ENCODE measurements at regions not wholly inside any gene's neighbourhood (a gene's known extent, or its start where the extent isn't known, plus 50 kb on each side); places are given as distances from the start of the nearest gene placed in this dataset.

GRCh38 chr15:93182703-93183205 lies 93.7 kb upstream of the RGMA start:
- Mint-ChIP-seq H3K27ac (ENCODE audit: unreplicated experiment) (no peak overlapping the region), H3K36me3 (ENCODE audit: insufficient read depth, unreplicated experiment) (no peaks in the 10 kb centered on the region), H3K4me3 (ENCODE audit: low read depth, unreplicated experiment) (no peak overlapping the region), H3K27me3 (ENCODE audit: unreplicated experiment) (peaks cover 1% of the 10 kb centered on the region), H3K4me1 (ENCODE audit: low read depth, unreplicated experiment) (peaks cover 16% of the 10 kb centered on the region), H3K9me3 (ENCODE audit: low read depth, unreplicated experiment) (no peaks in the 10 kb centered on the region)
- intact Hi-C loops (cut with micrococcal nuclease; ENCODE audit: unreplicated experiment): no loop called here
- TF ChIP-seq CTCF (IDR thresholded peaks at IDR 0.05; ENCODE audit: unreplicated experiment): no peak
- no TSS peak for BruUV-seq (replicated peaks)
- CTCF ChIA-PET: interaction anchor here (0.6 kb wide), 1 partner anchor 158 kb away, joined by 5 read pairs; no protein-coding TSS in a partner anchor
- DNase-seq: no peak

GRCh38 chr15:93180656-93181055 lies 91.6 kb upstream of the RGMA start:
- no TSS peak for BruUV-seq (replicated peaks)
- Mint-ChIP-seq H3K27ac (ENCODE audit: unreplicated experiment) (no peak overlapping the region), H3K36me3 (ENCODE audit: insufficient read depth, unreplicated experiment) (no peaks in the 10 kb centered on the region), H3K27me3 (ENCODE audit: unreplicated experiment) (no peaks in the 10 kb centered on the region), H3K4me1 (ENCODE audit: low read depth, unreplicated experiment) (peaks cover 16% of the 10 kb centered on the region), H3K4me3 (ENCODE audit: low read depth, unreplicated experiment) (no peak overlapping the region), H3K9me3 (ENCODE audit: low read depth, unreplicated experiment) (no peaks in the 10 kb centered on the region)
- CTCF ChIA-PET: no interaction called here
- peak; percentile 24 for DNase-seq
- no peak for TF ChIP-seq CTCF (IDR thresholded peaks at IDR 0.05; ENCODE audit: unreplicated experiment)
- intact Hi-C loops (cut with micrococcal nuclease; ENCODE audit: unreplicated experiment): no loop called here

- H3K36me3 Mint-ChIP-seq (ENCODE audit: insufficient read depth, unreplicated experiment): no peaks in the 10 kb centered on the region
- no peak for TF ChIP-seq CTCF (IDR thresholded peaks at IDR 0.05; ENCODE audit: unreplicated experiment)
- intact Hi-C loops (cut with micrococcal nuclease; ENCODE audit: unreplicated experiment): no loop called here
- no peak for DNase-seq
- peaks cover 16% of the 10 kb centered on the region for H3K4me1 Mint-ChIP-seq (ENCODE audit: low read depth, unreplicated experiment)
- CTCF ChIA-PET: no interaction called here
- H3K9me3 Mint-ChIP-seq (ENCODE audit: low read depth, unreplicated experiment): peaks cover 4% of the 10 kb centered on the region
- no TSS peak for BruUV-seq (replicated peaks)
- H3K4me3 Mint-ChIP-seq (ENCODE audit: low read depth, unreplicated experiment): no peak overlapping the region
- no peak overlapping the region for H3K27ac Mint-ChIP-seq (ENCODE audit: unreplicated experiment)
- H3K27me3 Mint-ChIP-seq (ENCODE audit: unreplicated experiment): no peaks in the 10 kb centered on the region
Observed at GRCh38 chr15:93180128-93180527, 91.1 kb upstream of the RGMA start.

- H3K4me3 Mint-ChIP-seq (ENCODE audit: low read depth, unreplicated experiment): no peak overlapping the region
- CTCF ChIA-PET: no interaction called here
- intact Hi-C loops (cut with micrococcal nuclease; ENCODE audit: unreplicated experiment): loop anchor here (5.0 kb wide), 1 partner anchor 92 kb away; the partner anchor contains the start of gene RGMA
- DNase-seq: peak; percentile 34
- no peaks in the 10 kb centered on the region for H3K36me3 Mint-ChIP-seq (ENCODE audit: insufficient read depth, unreplicated experiment)
- peaks cover 16% of the 10 kb centered on the region for H3K4me1 Mint-ChIP-seq (ENCODE audit: low read depth, unreplicated experiment)
- no peak overlapping the region for H3K27ac Mint-ChIP-seq (ENCODE audit: unreplicated experiment)
- peaks cover 6% of the 10 kb centered on the region for H3K9me3 Mint-ChIP-seq (ENCODE audit: low read depth, unreplicated experiment)
- BruUV-seq (replicated peaks): no TSS peak
- no peak for TF ChIP-seq CTCF (IDR thresholded peaks at IDR 0.05; ENCODE audit: unreplicated experiment)
- H3K27me3 Mint-ChIP-seq (ENCODE audit: unreplicated experiment): no peaks in the 10 kb centered on the region
Observed at GRCh38 chr15:93179700-93180102, 90.7 kb upstream of the RGMA start.
